ENCODE measurements at regions not wholly inside any gene's neighbourhood (a gene's known extent, or its start where the extent isn't known, plus 50 kb on each side); places are given as distances from the start of the nearest gene placed in this dataset.

GRCh38 chr4:62162606-62163005, 962.5 kb downstream of the ADGRL3 start:
- TF ChIP-seq CTCF (IDR thresholded peaks at IDR 0.05) (no peak), POLR2AphosphoS5 (IDR thresholded peaks at IDR 0.05; ENCODE audit: low read depth, low read length) (no peak), REST (IDR thresholded peaks at IDR 0.05; ENCODE audit: insufficient read depth in 1 of 2, low read depth in 2 of 2, low read length in 1 of 2) (no peak), SIN3A (IDR thresholded peaks at IDR 0.05; ENCODE audit: borderline replicate concordance, insufficient read depth, low read depth, low read length) (no peak)

Data from Panc1 (cell line).